ENCODE measurements at regions not wholly inside any gene's neighbourhood (a gene's known extent, or its start where the extent isn't known, plus 50 kb on each side); places are given as distances from the start of the nearest gene placed in this dataset.

- ChIA-PET POLR2A (no interaction called here), CTCF (no interaction called here)
- H3K27me3 Mint-ChIP-seq (ENCODE audit: insufficient read depth, unreplicated experiment) = peaks cover 42% of the 10 kb centered on the region
- no peak for TF ChIP-seq CTCF (IDR thresholded peaks at IDR 0.05; ENCODE audit: unreplicated experiment)
- no peaks in the 10 kb centered on the region for H3K4me1 Mint-ChIP-seq (ENCODE audit: insufficient read depth, unreplicated experiment)
- H3K36me3 Mint-ChIP-seq (ENCODE audit: insufficient read depth, unreplicated experiment) = no peaks in the 10 kb centered on the region
- no peak overlapping the region for H3K4me3 Mint-ChIP-seq (ENCODE audit: unreplicated experiment)
- no peak overlapping the region for H3K27ac Mint-ChIP-seq (ENCODE audit: low read depth, unreplicated experiment)
- intact Hi-C loops (cut with micrococcal nuclease) = no loop called here
- no peak for DNase-seq (ENCODE audit: unreplicated experiment)
- H3K9me3 Mint-ChIP-seq (ENCODE audit: unreplicated experiment) = peaks cover 12% of the 10 kb centered on the region
- BruUV-seq (replicated peaks) = no TSS peak
Measured at GRCh38 chr14:101189962-101190560, 286.5 kb upstream of the RTL1 start.

GRCh38 chr14:101191101-101191720, 287.7 kb upstream of the RTL1 start:
- Mint-ChIP-seq H3K27me3 (ENCODE audit: insufficient read depth, unreplicated experiment) (peaks cover 32% of the 10 kb centered on the region), H3K4me1 (ENCODE audit: insufficient read depth, unreplicated experiment) (no peaks in the 10 kb centered on the region), H3K36me3 (ENCODE audit: insufficient read depth, unreplicated experiment) (no peaks in the 10 kb centered on the region), H3K9me3 (ENCODE audit: unreplicated experiment) (peaks cover 12% of the 10 kb centered on the region), H3K4me3 (ENCODE audit: unreplicated experiment) (no peak overlapping the region), H3K27ac (ENCODE audit: low read depth, unreplicated experiment) (no peak overlapping the region)
- no peak for TF ChIP-seq CTCF (IDR thresholded peaks at IDR 0.05; ENCODE audit: unreplicated experiment)
- ChIA-PET POLR2A (no interaction called here), CTCF (no interaction called here)
- intact Hi-C loops (cut with micrococcal nuclease) = no loop called here
- no peak for DNase-seq (ENCODE audit: unreplicated experiment)
- BruUV-seq (replicated peaks) = no TSS peak

- intact Hi-C loops (cut with micrococcal nuclease) = no loop called here
- no peak for TF ChIP-seq CTCF (IDR thresholded peaks at IDR 0.05; ENCODE audit: unreplicated experiment)
- Mint-ChIP-seq H3K9me3 (ENCODE audit: unreplicated experiment) (peaks cover 12% of the 10 kb centered on the region), H3K4me1 (ENCODE audit: insufficient read depth, unreplicated experiment) (no peaks in the 10 kb centered on the region), H3K27ac (ENCODE audit: low read depth, unreplicated experiment) (no peak overlapping the region), H3K27me3 (ENCODE audit: insufficient read depth, unreplicated experiment) (peaks cover 31% of the 10 kb centered on the region), H3K4me3 (ENCODE audit: unreplicated experiment) (no peak overlapping the region), H3K36me3 (ENCODE audit: insufficient read depth, unreplicated experiment) (no peaks in the 10 kb centered on the region)
- CTCF ChIA-PET = interaction anchor here (0.7 kb wide), 1 partner anchor 26 kb away, joined by 3 read pairs; no protein-coding TSS in a partner anchor
- BruUV-seq (replicated peaks) = no TSS peak
- DNase-seq (ENCODE audit: unreplicated experiment) = no peak
- POLR2A ChIA-PET = no interaction called here
Measured at GRCh38 chr14:101191721-101192660, 288.5 kb upstream of the RTL1 start.

GRCh38 chr14:101192661-101193000, 289.1 kb upstream of the RTL1 start:
- H3K27ac Mint-ChIP-seq (ENCODE audit: low read depth, unreplicated experiment) = no peak overlapping the region
- BruUV-seq (replicated peaks) = no TSS peak
- H3K27me3 Mint-ChIP-seq (ENCODE audit: insufficient read depth, unreplicated experiment) = peaks cover 31% of the 10 kb centered on the region
- H3K36me3 Mint-ChIP-seq (ENCODE audit: insufficient read depth, unreplicated experiment) = no peaks in the 10 kb centered on the region
- intact Hi-C loops (cut with micrococcal nuclease) = no loop called here
- H3K4me1 Mint-ChIP-seq (ENCODE audit: insufficient read depth, unreplicated experiment) = no peaks in the 10 kb centered on the region
- TF ChIP-seq CTCF (IDR thresholded peaks at IDR 0.05; ENCODE audit: unreplicated experiment) = no peak
- ChIA-PET POLR2A (no interaction called here), CTCF (no interaction called here)
- peaks cover 12% of the 10 kb centered on the region for H3K9me3 Mint-ChIP-seq (ENCODE audit: unreplicated experiment)
- H3K4me3 Mint-ChIP-seq (ENCODE audit: unreplicated experiment) = no peak overlapping the region
- DNase-seq (ENCODE audit: unreplicated experiment) = no peak
